Common myeloid progenitor, CD34-positive (primary cell): ENCODE measurements at regions not wholly inside any gene's neighbourhood (a gene's known extent, or its start where the extent isn't known, plus 50 kb on each side); places are given as distances from the start of the nearest gene placed in this dataset.

ENCODE experiments used
- CTCF ChIA-PET: fragments of 350-600 bp; sonication (Branson Sonifier 250); formaldehyde crosslinking; loops from one replicate; lab custom pipeline; 2021; ENCODE audit warnings: antibody characterized with exemption; lab: Charles Lee
- POLR2A ChIA-PET: fragments of 350-600 bp; sonication (Branson Sonifier 250); formaldehyde crosslinking; loops from one replicate; lab custom pipeline; 2021; ENCODE audit warnings: antibody characterized with exemption; lab: Charles Lee
- DNase-seq, 3 donors: peaks; one replicate each; pipeline versions ENCODE4 v3.0.0 to v3.0.0-alpha.2; 2013
- H3K27ac ChIP-seq, 2 experiments: 1 replicate in 1 of 2; 2 replicates in 1 of 2; pipeline ENCODE4 v1.7.0; 2013; ENCODE audit warnings: inconsistent platforms in 2 of 2, low read length in 2 of 2, mild to moderate bottlenecking in 2 of 2, low read depth in 1 of 2, moderate library complexity in 1 of 2; ENCODE audit not compliant: severe bottlenecking in 2 of 2, insufficient read depth in 1 of 2, poor library complexity in 1 of 2
- H3K27me3 ChIP-seq, 5 experiments: replicated peaks in 2 of 5; 1 replicate in 3 of 5; 2 replicates in 2 of 5; pipeline versions ENCODE4 v1.6.1 to v1.7.0; 2013; ENCODE audit warnings: low read length in 4 of 5, mild to moderate bottlenecking in 2 of 5, moderate library complexity in 2 of 5, inconsistent platforms in 1 of 5; ENCODE audit not compliant: insufficient read depth in 5 of 5, control insufficient read depth in 4 of 5
- H3K36me3 ChIP-seq, 4 experiments: 1 replicate in 2 of 4; 2 replicates in 2 of 4; pipeline versions ENCODE4 v1.6.1 to v1.7.0; 2013; ENCODE audit warnings: low read length in 3 of 4, control low read depth in 1 of 4, mild to moderate bottlenecking in 1 of 4; ENCODE audit not compliant: control insufficient read depth in 4 of 4, insufficient read depth in 4 of 4
- H3K4me1 ChIP-seq, 4 experiments: 1 replicate in 3 of 4; 2 replicates in 1 of 4; pipeline versions ENCODE4 v1.6.1 to v1.7.1; 2013; ENCODE audit warnings: low read length in 3 of 4, mild to moderate bottlenecking in 3 of 4, control low read depth in 1 of 4, inconsistent platforms in 1 of 4, moderate library complexity in 1 of 4; ENCODE audit not compliant: control insufficient read depth in 4 of 4, insufficient read depth in 4 of 4; ENCODE audit errors: control extremely low read depth in 1 of 4
- H3K4me3 ChIP-seq, 7 experiments: 1 replicate in 4 of 7; 2 replicates in 3 of 7; pipeline versions ENCODE4 v1.5.1 to v1.7.0; 2013; ENCODE audit warnings: mild to moderate bottlenecking in 7 of 7, low read length in 6 of 7, moderate library complexity in 6 of 7, inconsistent platforms in 2 of 7, low read depth in 2 of 7, control low read depth in 1 of 7; ENCODE audit not compliant: insufficient read depth in 4 of 7, control insufficient read depth in 1 of 7; ENCODE audit errors: extremely low read depth in 1 of 7
- H3K9me3 ChIP-seq, 5 experiments: 1 replicate in 4 of 5; 2 replicates in 1 of 5; pipeline versions ENCODE4 v1.6.1 to v1.7.1; 2013; ENCODE audit warnings: low read length in 4 of 5, mild to moderate bottlenecking in 2 of 5, inconsistent platforms in 1 of 5, low read depth in 1 of 5, moderate library complexity in 1 of 5; ENCODE audit not compliant: control insufficient read depth in 4 of 5, insufficient read depth in 2 of 5; ENCODE audit errors: control extremely low read depth in 1 of 5
- WGBS: methylation state at CpG from one replicate; pipeline ENCODE4 v1.1.5; 2013; ENCODE audit not compliant: insufficient coverage; 5-methylcytosine and 5-hydroxymethylcytosine counted together

GRCh38 chr3:193812791-193813500, 219.9 kb downstream of the OPA1 start:
- Histone ChIP-seq H3K27me3 (no peaks in the 10 kb centered on the region), H3K4me3 (no peak overlapping the region), H3K9me3 (no peaks in the 10 kb centered on the region), H3K4me1 (no peaks in the 10 kb centered on the region), H3K36me3 (no peaks in the 10 kb centered on the region), H3K27ac (no peak overlapping the region)
- ChIA-PET POLR2A (no interaction called here), CTCF (interaction anchor here (0.7 to 0.9 kb wide), 2 partner anchors 33 to 101 kb away, joined by 3 read pairs; no protein-coding TSS in a partner anchor)
- 96% methylated on average over 4 of the region's 7 CpGs for WGBS
- no peak for DNase-seq

DNA sequence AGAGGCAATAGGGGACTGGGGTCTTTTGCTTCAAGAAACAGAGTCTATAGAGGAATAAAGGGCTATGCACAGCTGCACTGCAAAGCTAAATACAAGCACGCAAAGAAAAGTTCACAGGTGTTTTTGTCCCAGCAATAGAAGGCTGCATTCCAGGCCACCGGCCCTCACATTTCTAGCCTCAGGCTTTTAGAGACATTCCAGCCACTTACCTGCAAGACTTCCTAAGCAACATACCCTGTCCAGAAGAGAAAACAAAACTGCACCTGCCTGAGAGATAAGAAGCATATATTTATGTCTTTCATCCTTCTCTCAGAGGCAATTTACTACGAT, 220.5 kb downstream of the OPA1 start:
- no peak overlapping the region for H3K27ac ChIP-seq
- no peaks in the 10 kb centered on the region for H3K36me3 ChIP-seq
- DNase-seq: no peak
- 100% methylated on average over 3 of the region's 3 CpGs for WGBS
- ChIA-PET POLR2A (no interaction called here), CTCF (interaction anchor here (0.9 to 1.4 kb wide), 2 partner anchors 7 to 100 kb away, joined by 3 read pairs; no protein-coding TSS in a partner anchor)
- no peaks in the 10 kb centered on the region for H3K9me3 ChIP-seq
- no peaks in the 10 kb centered on the region for H3K27me3 ChIP-seq
- H3K4me1 ChIP-seq: no peaks in the 10 kb centered on the region
- no peak overlapping the region for H3K4me3 ChIP-seq

DNA sequence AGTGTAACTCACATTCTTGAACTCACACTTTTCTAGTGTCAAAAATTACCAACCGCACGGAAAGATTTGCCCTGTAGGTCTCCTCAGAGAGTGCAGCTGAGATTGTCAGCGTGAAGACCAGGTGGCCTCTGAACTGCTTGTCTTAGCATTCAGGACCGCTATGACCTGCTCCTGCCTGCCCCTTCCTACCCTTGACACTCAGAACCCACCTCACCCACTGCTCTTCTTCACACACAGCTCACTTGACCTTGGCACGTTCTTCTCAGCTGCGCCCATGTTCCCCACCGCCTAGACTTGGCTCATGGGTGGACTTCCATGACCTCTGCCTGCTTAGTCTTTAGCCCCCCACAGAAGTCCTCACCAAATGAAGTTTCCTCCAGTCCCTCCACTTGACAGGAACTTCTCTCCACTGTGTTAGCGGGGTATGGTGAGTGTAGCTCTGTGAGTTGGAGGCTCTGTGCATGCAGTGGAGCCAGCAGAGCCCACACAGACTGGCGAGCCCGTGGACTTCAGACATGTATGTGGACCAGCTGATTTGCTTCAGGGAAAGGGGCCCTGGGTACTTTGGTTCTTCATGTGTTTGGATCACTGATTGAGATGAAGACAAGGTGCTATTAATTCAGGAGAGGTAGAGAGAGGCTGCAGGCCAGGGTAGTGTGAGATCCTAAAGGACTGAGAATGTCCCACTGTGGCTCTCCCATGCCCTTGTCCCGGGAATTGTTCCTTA, 221.3 kb downstream of the OPA1 start:
- Histone ChIP-seq H3K9me3 (no peaks in the 10 kb centered on the region), H3K27ac (no peak overlapping the region), H3K36me3 (no peaks in the 10 kb centered on the region), H3K4me1 (no peaks in the 10 kb centered on the region), H3K4me3 (no peak overlapping the region), H3K27me3 (no peaks in the 10 kb centered on the region)
- ChIA-PET CTCF (interaction anchor here (1.0 to 1.4 kb wide), 2 partner anchors 8 to 14 kb away, joined by 3 to 5 read pairs; no protein-coding TSS in a partner anchor), POLR2A (no interaction called here)
- WGBS: 98% methylated on average over 11 of the region's 11 CpGs
- DNase-seq: no peak

- H3K4me3 ChIP-seq: no peak overlapping the region
- DNase-seq: no peak
- no peaks in the 10 kb centered on the region for H3K4me1 ChIP-seq
- no peaks in the 10 kb centered on the region for H3K36me3 ChIP-seq
- ChIA-PET CTCF (interaction anchor here (1.0 to 1.7 kb wide), 3 partner anchors 10 to 15 kb away, joined by 4 to 5 read pairs (median 5); no protein-coding TSS in a partner anchor), POLR2A (no interaction called here)
- no peak overlapping the region for H3K27ac ChIP-seq
- WGBS: 98% methylated on average over 5 of the region's 8 CpGs
- no peaks in the 10 kb centered on the region for H3K9me3 ChIP-seq
- H3K27me3 ChIP-seq: no peaks in the 10 kb centered on the region
These were observed 222.4 kb downstream of the OPA1 start for GRCh38 chr3:193815246-193816027.

DNA sequence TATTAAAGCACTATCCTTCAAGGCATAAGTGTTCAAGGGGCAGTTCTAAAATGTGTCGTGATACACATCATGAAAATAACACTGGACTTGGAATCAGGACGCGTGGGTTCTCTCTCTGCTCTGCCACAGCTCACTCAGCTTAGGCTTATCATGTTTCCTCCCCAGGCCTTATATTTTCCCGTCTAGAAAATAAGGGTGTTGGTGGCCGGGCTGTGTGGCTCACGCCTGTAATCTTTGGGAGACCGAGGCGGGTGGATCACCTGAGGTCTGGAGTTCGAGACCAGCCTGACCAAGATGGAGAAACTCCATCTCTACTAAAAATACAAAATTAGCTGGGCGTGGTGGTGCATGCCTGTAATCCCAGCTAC, 223.0 kb downstream of the OPA1 start:
- no peak for DNase-seq
- ChIA-PET POLR2A (no interaction called here), CTCF (interaction anchor here (1.2 to 1.7 kb wide), 5 partner anchors 9 to 36 kb away, joined by 3 to 5 read pairs (median 4); no protein-coding TSS in a partner anchor)
- H3K27me3 ChIP-seq: no peaks in the 10 kb centered on the region
- no peak overlapping the region for H3K27ac ChIP-seq
- WGBS: 100% methylated on average over 8 of the region's 10 CpGs
- H3K4me1 ChIP-seq: peaks cover 0 to 3% (median 2%) of the 10 kb centered on the region in 4 experiments
- H3K36me3 ChIP-seq: no peaks in the 10 kb centered on the region
- no peaks in the 10 kb centered on the region for H3K9me3 ChIP-seq
- no peak overlapping the region for H3K4me3 ChIP-seq

DNA sequence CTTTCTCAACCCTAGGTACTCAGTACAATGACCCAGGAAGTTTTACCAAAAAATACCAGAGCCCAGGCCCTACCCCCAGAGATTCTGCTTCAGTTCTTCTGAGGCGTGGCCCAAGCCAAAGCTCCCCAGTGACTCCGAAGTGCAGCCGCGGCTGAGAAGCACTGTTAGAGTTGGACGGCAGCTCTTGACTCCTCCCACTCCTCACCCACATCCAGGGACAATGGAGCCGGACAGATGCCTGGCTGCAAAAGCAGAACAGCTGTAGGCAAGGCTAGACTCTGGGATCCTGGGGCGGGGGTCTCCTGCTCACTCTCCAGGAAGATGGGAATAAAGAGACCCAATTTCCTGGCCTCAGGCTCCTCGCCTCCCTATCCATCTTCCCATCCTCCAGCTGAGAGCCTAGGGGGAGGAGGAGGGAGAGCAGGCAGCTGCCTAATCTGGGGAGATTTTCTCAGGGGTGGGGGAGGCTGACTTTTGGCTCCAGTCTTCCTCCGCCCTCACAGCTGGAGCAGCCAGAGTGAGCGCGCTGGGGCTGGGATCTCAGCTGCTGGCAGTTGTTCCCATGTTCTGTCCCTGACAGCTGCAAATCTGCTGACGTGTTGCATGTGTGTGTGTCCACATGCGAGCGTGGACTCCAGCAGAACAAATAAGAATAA, 223.8 kb downstream of the OPA1 start:
- Histone ChIP-seq H3K27ac (no peak overlapping the region), H3K36me3 (no peaks in the 10 kb centered on the region), H3K4me1 (peaks cover 0 to 6% (median 3%) of the 10 kb centered on the region in 4 experiments), H3K27me3 (no peaks in the 10 kb centered on the region), H3K9me3 (no peaks in the 10 kb centered on the region), H3K4me3 (no peak overlapping the region)
- CTCF ChIA-PET: interaction anchor here (0.7 to 1.7 kb wide), 8 partner anchors 9 to 215 kb away, joined by 3 to 5 read pairs (median 4); no protein-coding TSS in a partner anchor
- POLR2A ChIA-PET: no interaction called here
- WGBS: 100% methylated on average over 1 of the region's 14 CpGs
- DNase-seq: no peak
